NCI-H1092 (cell line): ENCODE measurements at regions not wholly inside any gene's neighbourhood (a gene's known extent, or its start where the extent isn't known, plus 50 kb on each side); places are given as distances from the start of the nearest gene placed in this dataset.

ENCODE experiments used
- DNase-seq: peaks from one replicate; lab custom pipeline; 2025; lab: John Stamatoyannopoulos, UW

- DNase-seq, result no peak
Observed at GRCh38 chr7:142334236-142334635, 76.4 kb upstream of the PRSS58 start.

GRCh38 chr7:142332421-142332820 lies 74.6 kb upstream of the PRSS58 start:
- no peak for DNase-seq

- no peak for DNase-seq
Observed at GRCh38 chr7:142331941-142332340, 74.1 kb upstream of the PRSS58 start.

GRCh38 chr7:142329062-142329790 lies 71.4 kb upstream of the PRSS58 start:
- no peak for DNase-seq

- no peak for DNase-seq
Observed at GRCh38 chr7:142328551-142328950, 70.7 kb upstream of the PRSS58 start.

- no peak for DNase-seq
Observed at GRCh38 chr7:142327628-142328405, 70.0 kb upstream of the PRSS58 start.

GRCh38 chr7:142323706-142324105 lies 65.8 kb upstream of the PRSS58 start:
- DNase-seq, result peak; percentile 1

- no peak for DNase-seq
Observed at GRCh38 chr7:142321391-142321790, 63.5 kb upstream of the PRSS58 start.

- no peak for DNase-seq
Observed at GRCh38 chr7:142320883-142321282, 63.0 kb upstream of the PRSS58 start.

- DNase-seq, result no peak
Observed at GRCh38 chr7:142319970-142320369, 62.1 kb upstream of the PRSS58 start.

GRCh38 chr7:142314281-142314680 lies 56.4 kb upstream of the PRSS58 start:
- no peak for DNase-seq

GRCh38 chr7:142313528-142313927 lies 55.7 kb upstream of the PRSS58 start:
- no peak for DNase-seq

GRCh38 chr7:142311876-142312275 lies 54.0 kb upstream of the PRSS58 start:
- DNase-seq, result no peak

- DNase-seq, result no peak
Observed at GRCh38 chr7:142308918-142309317, 51.1 kb upstream of the PRSS58 start.

- no peak for DNase-seq
Observed at GRCh38 chr7:142308326-142308725, 50.5 kb upstream of the PRSS58 start.
